ENCODE measurements at regions not wholly inside any gene's neighbourhood (a gene's known extent, or its start where the extent isn't known, plus 50 kb on each side); places are given as distances from the start of the nearest gene placed in this dataset.

GRCh38 chr10:32120147-32120546 lies 63.9 kb upstream of the KIF5B start:
- Histone ChIP-seq H3K27me3 (ENCODE audit: control insufficient read depth, extremely low read depth, insufficient read depth, low read length) (no peaks in the 10 kb centered on the region), H3K9ac (ENCODE audit: control insufficient read depth, extremely low read depth, insufficient read depth, low read length) (no peak overlapping the region), H2AFZ (ENCODE audit: control insufficient read depth, low read length) (no peak overlapping the region), H3K9me3 (ENCODE audit: control insufficient read depth, low read depth, low read length) (no peaks in the 10 kb centered on the region), H3K79me2 (ENCODE audit: control insufficient read depth, insufficient read depth, low read length) (no peaks in the 10 kb centered on the region), H3K4me2 (ENCODE audit: control insufficient read depth, extremely low read depth, insufficient read depth, low read depth, low read length) (no peak overlapping the region), H3K4me3 (ENCODE audit: control insufficient read depth in 2 of 3, extremely low read depth in 1 of 3, insufficient read depth in 2 of 3, low read depth in 1 of 3, low read length in 3 of 3) (no peak overlapping the region), H3K36me3 (ENCODE audit: control insufficient read depth in 2 of 2, extremely low read depth in 1 of 2, insufficient read depth in 2 of 2, low read length in 2 of 2) (no peaks in the 10 kb centered on the region), H3K27ac (ENCODE audit: control insufficient read depth, insufficient read depth, low read length) (no peak overlapping the region), H3K9me1 (ENCODE audit: control insufficient read depth, extremely low read depth, insufficient read depth, low read length) (no peaks in the 10 kb centered on the region), H3K4me1 (ENCODE audit: control insufficient read depth, extremely low read depth, insufficient read depth, low read length) (no peaks in the 10 kb centered on the region), H4K20me1 (ENCODE audit: control insufficient read depth, extremely low read depth, insufficient read depth, low read length) (no peaks in the 10 kb centered on the region)
- DNase-seq (ENCODE audit: low read depth, low spot score) (no peak), FAIRE-seq (no peak)
- TF ChIP-seq EZH2 (IDR thresholded peaks at IDR 0.05; ENCODE audit: low read length) (no peak), CTCF (optimal IDR thresholded peaks at IDR 0.05 in 1 of 3, IDR thresholded peaks at IDR 0.05 in 1 of 3, conservative IDR thresholded peaks at IDR 0.05 in 1 of 3; ENCODE audit: extremely low read depth in 1 of 3, insufficient read depth in 2 of 3, low read length in 3 of 3) (no peak)
- dilution Hi-C loops (cut with MboI; ENCODE audit: extremely low pct_ligation_motif_present, low sequenced_read_pairs): no loop called here

- H3K9me1 ChIP-seq (ENCODE audit: control insufficient read depth, extremely low read depth, insufficient read depth, low read length): no peaks in the 10 kb centered on the region
- no peak overlapping the region for H3K9ac ChIP-seq (ENCODE audit: control insufficient read depth, extremely low read depth, insufficient read depth, low read length)
- TF ChIP-seq CTCF (optimal IDR thresholded peaks at IDR 0.05 in 1 of 3, IDR thresholded peaks at IDR 0.05 in 1 of 3, conservative IDR thresholded peaks at IDR 0.05 in 1 of 3; ENCODE audit: extremely low read depth in 1 of 3, insufficient read depth in 2 of 3, low read length in 3 of 3) (no peak), EZH2 (IDR thresholded peaks at IDR 0.05; ENCODE audit: low read length) (no peak)
- no peaks in the 10 kb centered on the region for H3K9me3 ChIP-seq (ENCODE audit: control insufficient read depth, low read depth, low read length)
- no peaks in the 10 kb centered on the region for H3K27me3 ChIP-seq (ENCODE audit: control insufficient read depth, extremely low read depth, insufficient read depth, low read length)
- peaks cover 11% of the 10 kb centered on the region for H3K4me1 ChIP-seq (ENCODE audit: control insufficient read depth, extremely low read depth, insufficient read depth, low read length)
- H3K4me3 ChIP-seq (ENCODE audit: control insufficient read depth in 2 of 3, extremely low read depth in 1 of 3, insufficient read depth in 2 of 3, low read depth in 1 of 3, low read length in 3 of 3): no peak overlapping the region
- no peaks in the 10 kb centered on the region for H3K36me3 ChIP-seq (ENCODE audit: control insufficient read depth in 2 of 2, extremely low read depth in 1 of 2, insufficient read depth in 2 of 2, low read length in 2 of 2)
- H2AFZ ChIP-seq (ENCODE audit: control insufficient read depth, low read length): no peak overlapping the region
- DNase-seq (ENCODE audit: low read depth, low spot score): no peak
- H3K27ac ChIP-seq (ENCODE audit: control insufficient read depth, insufficient read depth, low read length): no peak overlapping the region
- no peaks in the 10 kb centered on the region for H4K20me1 ChIP-seq (ENCODE audit: control insufficient read depth, extremely low read depth, insufficient read depth, low read length)
- no peak for FAIRE-seq
- H3K79me2 ChIP-seq (ENCODE audit: control insufficient read depth, insufficient read depth, low read length): no peaks in the 10 kb centered on the region
- H3K4me2 ChIP-seq (ENCODE audit: control insufficient read depth, extremely low read depth, insufficient read depth, low read depth, low read length): no peak overlapping the region
- dilution Hi-C loops (cut with MboI; ENCODE audit: extremely low pct_ligation_motif_present, low sequenced_read_pairs): no loop called here
These were observed 58.3 kb upstream of the KIF5B start for GRCh38 chr10:32114508-32114907.
